Activated naive CD4-positive, alpha-beta T cell treated with anti-CD3 and anti-CD28 coated beads, Interleukin-2, amount 50 U/mL, for 72 hours (primary cell): ENCODE measurements at regions not wholly inside any gene's neighbourhood (a gene's known extent, or its start where the extent isn't known, plus 50 kb on each side); places are given as distances from the start of the nearest gene placed in this dataset.
"Not testable (repeated sequence)": the region's sequence is repeated elsewhere in the genome, so short reads cannot be mapped to it uniquely, and the experiment has no call there.

Experiments
- ATAC-seq, 2 donors: fragments of 150-1000 bp; cut with Tn5 transposase; 2 replicates each; pipeline ENCODE4 v1.10.0; 2021; ENCODE audit warnings: mild to moderate bottlenecking in 2 of 2, moderate library complexity in 2 of 2
- DNase-seq, 2 donors: peaks; one replicate each; pipeline ENCODE4 v3.0.0; 2021 to 2022; ENCODE audit warnings: low spot score in 2 of 2
- H3K27ac Mint-ChIP-seq, 2 donors: one replicate each; pipeline ENCODE4 v1.8.0; 2022; ENCODE audit warnings: mild to moderate bottlenecking in 2 of 2, mixed read lengths in 2 of 2
- H3K36me3 Mint-ChIP-seq, 2 donors: one replicate each; pipeline ENCODE4 v1.8.0; 2022; ENCODE audit warnings: mixed read lengths in 2 of 2
- H3K9me3 Mint-ChIP-seq, 2 donors: one replicate each; pipeline ENCODE4 v1.8.0; 2022; ENCODE audit warnings: mixed read lengths in 2 of 2

- DNase-seq, result no peak
Observed at GRCh38 chr18:59072727-59073421, 66.8 kb upstream of the SEC11C start.

GRCh38 chr18:59075923-59076322 is 63.8 kb upstream of the SEC11C start:
- H3K9me3 Mint-ChIP-seq, result no peaks in the 10 kb centered on the region
- no peak overlapping the region for H3K27ac Mint-ChIP-seq
- no peak for ATAC-seq
- no peak for DNase-seq
- no peaks in the 10 kb centered on the region for H3K36me3 Mint-ChIP-seq

More at GRCh38 chr18:59072727-59073421, 66.8 kb upstream of the SEC11C start:
- ATAC-seq, result peak; percentile 71 to 80
- no peak overlapping the region for H3K27ac Mint-ChIP-seq
- H3K36me3 Mint-ChIP-seq, result no peaks in the 10 kb centered on the region
- H3K9me3 Mint-ChIP-seq, result no peaks in the 10 kb centered on the region

GRCh38 chr18:59079264-59079663 is 60.4 kb upstream of the SEC11C start:
- H3K27ac Mint-ChIP-seq, result no peak overlapping the region
- DNase-seq, result no peak
- no peaks in the 10 kb centered on the region for H3K36me3 Mint-ChIP-seq
- no peaks in the 10 kb centered on the region for H3K9me3 Mint-ChIP-seq
- no peak for ATAC-seq

GRCh38 chr18:59079687-59080501 is 59.8 kb upstream of the SEC11C start:
- not testable (repeated sequence) for ATAC-seq, H3K36me3 Mint-ChIP-seq, DNase-seq, H3K27ac Mint-ChIP-seq, H3K9me3 Mint-ChIP-seq

GRCh38 chr18:59083136-59083818 is 56.4 kb upstream of the SEC11C start:
- DNase-seq, result no peak
- H3K9me3 Mint-ChIP-seq, result no peaks in the 10 kb centered on the region
- no peak overlapping the region for H3K27ac Mint-ChIP-seq
- ATAC-seq, result no peak
- no peaks in the 10 kb centered on the region for H3K36me3 Mint-ChIP-seq

- DNase-seq (no peak), ATAC-seq (no peak)
- no peak overlapping the region for H3K27ac Mint-ChIP-seq
- H3K36me3 Mint-ChIP-seq, result no peaks in the 10 kb centered on the region
- H3K9me3 Mint-ChIP-seq, result no peaks in the 10 kb centered on the region
Observed at GRCh38 chr18:59085126-59085794, 54.4 kb upstream of the SEC11C start.

GRCh38 chr18:59085797-59086196 is 53.9 kb upstream of the SEC11C start:
- DNase-seq (no peak), ATAC-seq (no peak)
- Mint-ChIP-seq H3K36me3 (no peaks in the 10 kb centered on the region), H3K9me3 (no peaks in the 10 kb centered on the region), H3K27ac (no peak overlapping the region)

- DNase-seq, result no peak
- no peaks in the 10 kb centered on the region for H3K9me3 Mint-ChIP-seq
- H3K36me3 Mint-ChIP-seq, result no peaks in the 10 kb centered on the region
- H3K27ac Mint-ChIP-seq, result no peak overlapping the region
- ATAC-seq, result no peak
Observed at GRCh38 chr18:59086522-59086921, 53.2 kb upstream of the SEC11C start.

- DNase-seq (no peak), ATAC-seq (peak; percentile 37 to 79)
- Mint-ChIP-seq H3K36me3 (no peaks in the 10 kb centered on the region), H3K9me3 (no peaks in the 10 kb centered on the region), H3K27ac (peak overlapping the region; percentile 17 to 58)
Observed at GRCh38 chr18:59087391-59087790, 52.3 kb upstream of the SEC11C start.
